IMR-90 (cell line): ENCODE measurements at regions not wholly inside any gene's neighbourhood (a gene's known extent, or its start where the extent isn't known, plus 50 kb on each side); places are given as distances from the start of the nearest gene placed in this dataset.

ENCODE experiments used
- ATAC-seq: fragments of 200-7000 bp; cut with Tn5 transposase; 2 replicates; pipeline ENCODE4 v1.9.1; 2020; ENCODE audit warnings: low read depth, mild to moderate bottlenecking, moderate library complexity
- BruUV-seq: library from RNA; stranded (reverse); fragments of 400-500 nt; replicated peaks from 2 replicates; lab custom pipeline; 2021; lab: Mats Ljungman, UMichigan
- CTCF ChIA-PET: fragments of 300-600 bp; formaldehyde crosslinking; extraction: SDS; loops from one replicate; lab custom pipeline; 2021; ENCODE audit warnings: antibody characterized with exemption; lab: Yijun Ruan, JAX
- POLR2A ChIA-PET: fragments of 300-600 bp; sonication (Branson Sonifier 250); formaldehyde crosslinking; loops from one replicate; lab custom pipeline; 2022; ENCODE audit warnings: antibody characterized with exemption; ENCODE audit not compliant: unreplicated experiment; lab: Charles Lee
- DNase-seq: peaks from one replicate; pipeline ENCODE4 v3.0.0; 2013
- H2AFZ ChIP-seq: replicated peaks from 2 replicates; pipeline ENCODE3; 2013; ENCODE audit warnings: low read length, mild to moderate bottlenecking; ENCODE audit not compliant: poor library complexity
- H2AK5ac ChIP-seq: 2 replicates; pipeline ENCODE4 v1.6.1; 2013; ENCODE audit warnings: low read depth, low read length, inconsistent platforms
- H2AK9ac ChIP-seq: replicated peaks from 2 replicates; pipeline ENCODE3; 2013; ENCODE audit warnings: mild to moderate bottlenecking, low read depth, low read length, moderate library complexity; ENCODE audit not compliant: poor library complexity
- H2BK120ac ChIP-seq: 2 replicates; pipeline ENCODE4 v1.6.1; 2013; ENCODE audit warnings: low read depth, low read length, inconsistent platforms
- H2BK15ac ChIP-seq: 3 replicates; pipeline ENCODE4 v1.6.1; 2013; ENCODE audit warnings: low read depth, low read length, inconsistent platforms
- H2BK20ac ChIP-seq: 2 replicates; pipeline ENCODE4 v1.6.1; 2013; ENCODE audit warnings: low read depth, mild to moderate bottlenecking, inconsistent platforms, low read length, moderate library complexity
- H2BK5ac ChIP-seq: 2 replicates; pipeline ENCODE4 v1.6.1; 2013; ENCODE audit warnings: mild to moderate bottlenecking, low read depth, low read length, inconsistent platforms; ENCODE audit not compliant: poor library complexity, severe bottlenecking
- H3K14ac ChIP-seq: replicated peaks from 2 replicates; pipeline ENCODE4 v1.6.1; 2013; ENCODE audit warnings: low read depth, low read length, inconsistent platforms
- H3K18ac ChIP-seq: 2 replicates; pipeline ENCODE4 v1.6.1; 2013; ENCODE audit warnings: low read depth, low read length, control low read depth
- H3K23ac ChIP-seq: 2 replicates; pipeline ENCODE4 v1.6.1; 2013; ENCODE audit warnings: low read depth, low read length, inconsistent platforms
- H3K27ac ChIP-seq: 2 replicates; pipeline ENCODE4 v1.5.1; 2013; ENCODE audit warnings: mild to moderate bottlenecking, control low read depth, low read length; ENCODE audit not compliant: insufficient read depth
- H3K27me3 ChIP-seq: 2 replicates; pipeline ENCODE4 v1.6.1; 2013; ENCODE audit warnings: low read length; ENCODE audit not compliant: control insufficient read depth, insufficient read depth
- H3K36me3 ChIP-seq: 2 replicates; pipeline ENCODE4 v1.6.1; 2013; ENCODE audit warnings: low read length, mixed read lengths; ENCODE audit not compliant: control insufficient read depth, insufficient read depth
- H3K4ac ChIP-seq: 2 replicates; pipeline ENCODE4 v1.6.1; 2013; ENCODE audit warnings: low read depth, low read length, inconsistent platforms
- H3K4me1 ChIP-seq: 2 replicates; pipeline ENCODE4 v1.6.1; 2013; ENCODE audit warnings: low read length, mixed read lengths; ENCODE audit not compliant: control insufficient read depth, insufficient read depth
- H3K4me2 ChIP-seq: 2 replicates; pipeline ENCODE4 v1.6.1; 2013; ENCODE audit warnings: low read depth, mild to moderate bottlenecking, control low read depth, low read length, moderate library complexity
- H3K4me3 ChIP-seq: 2 replicates; pipeline ENCODE4 v1.5.1; 2013; ENCODE audit warnings: low read depth, mild to moderate bottlenecking, control low read depth, low read length, moderate library complexity; ENCODE audit not compliant: insufficient read depth
- H3K56ac ChIP-seq: 2 replicates; pipeline ENCODE4 v1.6.1; 2013; ENCODE audit warnings: low read length, inconsistent platforms; ENCODE audit not compliant: insufficient read depth; ENCODE audit errors: extremely low read depth
- H3K79me1 ChIP-seq, 2 experiments: 2 replicates each; pipeline ENCODE4 v1.6.1; 2013; ENCODE audit warnings: low read length in 2 of 2, inconsistent platforms in 1 of 2, low read depth in 1 of 2
- H3K9ac ChIP-seq: 2 replicates; pipeline ENCODE4 v1.6.1; 2013; ENCODE audit warnings: low read depth, low read length, control low read depth
- H3K9me1 ChIP-seq: 2 replicates; pipeline ENCODE4 v1.6.1; 2013; ENCODE audit warnings: low read length, inconsistent platforms; ENCODE audit not compliant: insufficient read depth
- H3K9me3 ChIP-seq: 2 replicates; pipeline ENCODE4 v1.6.1; 2013; ENCODE audit warnings: low read length; ENCODE audit not compliant: control insufficient read depth, insufficient read depth
- H4K20me1 ChIP-seq: 2 replicates; pipeline ENCODE4 v1.6.1; 2013; ENCODE audit warnings: low read length, inconsistent platforms; ENCODE audit not compliant: insufficient read depth
- H4K5ac ChIP-seq: 2 replicates; pipeline ENCODE4 v1.6.1; 2013; ENCODE audit warnings: mild to moderate bottlenecking, low read depth, low read length, control low read depth
- H4K8ac ChIP-seq, 2 experiments: 2 replicates each; pipeline ENCODE4 v1.6.1; 2013; ENCODE audit warnings: low read depth in 2 of 2, low read length in 2 of 2, control low read depth in 1 of 2, inconsistent platforms in 1 of 2
- H4K91ac ChIP-seq: 2 replicates; pipeline ENCODE4 v1.6.1; 2013; ENCODE audit warnings: low read depth, low read length, inconsistent platforms; ENCODE audit not compliant: insufficient read depth
- BHLHE40 ChIP-seq: fragments of 150-350 bp; IDR thresholded peaks from 2 replicates; pipeline ENCODE4 v1.6.1; 2016; ENCODE audit warnings: mild to moderate bottlenecking, low read depth, low read length
- CEBPB ChIP-seq: IDR thresholded peaks from 2 replicates; pipeline ENCODE4 v1.6.1; 2012; ENCODE audit warnings: low read depth, low read length, improper control_type of control experiment
- CHD1 ChIP-seq: IDR thresholded peaks from 2 replicates; pipeline ENCODE4 v1.6.1; 2012; ENCODE audit warnings: low read depth, low read length, improper control_type of control experiment
- FOS ChIP-seq: fragments of 150-350 bp; IDR thresholded peaks from 2 replicates; pipeline ENCODE4 v1.6.1; 2016; ENCODE audit warnings: low read depth, low read length
- MAZ ChIP-seq: IDR thresholded peaks from 2 replicates; pipeline ENCODE4 v1.6.1; 2012; ENCODE audit warnings: low read depth, mild to moderate bottlenecking, low read length, improper control_type of control experiment, moderate library complexity, borderline replicate concordance
- MXI1 ChIP-seq: IDR thresholded peaks from 2 replicates; pipeline ENCODE4 v1.6.1; 2012; ENCODE audit warnings: low read depth, mild to moderate bottlenecking, low read length, moderate library complexity, borderline replicate concordance
- NFE2L2 ChIP-seq: fragments of 150-350 bp; IDR thresholded peaks from 2 replicates; pipeline ENCODE4 v1.6.1; 2016; ENCODE audit warnings: low read depth, mild to moderate bottlenecking, low read length
- POLR2A ChIP-seq: IDR thresholded peaks from 2 replicates; pipeline ENCODE4 v1.6.1; 2012; ENCODE audit warnings: mild to moderate bottlenecking, low read depth, low read length
- RAD21 ChIP-seq: IDR thresholded peaks from 2 replicates; pipeline ENCODE4 v1.6.1; 2012; ENCODE audit warnings: low read length, improper control_type of control experiment
- RCOR1 ChIP-seq: IDR thresholded peaks from 2 replicates; pipeline ENCODE4 v1.6.1; 2012; ENCODE audit warnings: mild to moderate bottlenecking, low read length, improper control_type of control experiment; ENCODE audit not compliant: insufficient replicate concordance
- RFX5 ChIP-seq: IDR thresholded peaks from 2 replicates; pipeline ENCODE4 v1.8.0; 2012; ENCODE audit warnings: low read depth, mild to moderate bottlenecking, low read length, moderate library complexity
- SMC3 ChIP-seq: fragments of 150-350 bp; IDR thresholded peaks from 2 replicates; pipeline ENCODE4 v1.6.1; 2016; ENCODE audit warnings: low read depth, mild to moderate bottlenecking, antibody characterized with exemption, low read length, moderate library complexity
- WGBS, 2 experiments: methylation state at CpG; one replicate each; pipeline versions ENCODE4 v1.1.5 to v1.1.7; 2013; ENCODE audit warnings: missing lambda C conversion rate in 2 of 2; ENCODE audit not compliant: insufficient read length in 1 of 2; ENCODE audit errors: extremely low coverage in 2 of 2; 5-methylcytosine and 5-hydroxymethylcytosine counted together
- dilution Hi-C: fragments of 300-500 bp; cut with HindIII; formaldehyde crosslinking; loops from one replicate; pipeline ENCODE4 v1.14.3; 2018; ENCODE audit warnings: low sequenced_read_pairs; ENCODE audit not compliant: unreplicated experiment
- in situ Hi-C: fragments of 300-500 bp; cut with MboI; formaldehyde crosslinking; loops from 3 replicates; pipeline ENCODE4 v1.14.3; 2019; ENCODE audit warnings: low sequenced_read_pairs, inconsistent platforms, mixed read lengths
- intact Hi-C: fragments of 100-400 bp; cut with micrococcal nuclease; formaldehyde crosslinking; loops from 2 replicates; pipeline ENCODE4 v1.10.0; 2022
- TF ChIP-seq, protein P1 (sequence below): fragments of 150-350 bp; IDR thresholded peaks from 2 replicates; pipeline ENCODE4 v1.6.1; 2017; ENCODE audit warnings: mild to moderate bottlenecking, antibody characterized with exemption, low read length, low read depth

DNA sequence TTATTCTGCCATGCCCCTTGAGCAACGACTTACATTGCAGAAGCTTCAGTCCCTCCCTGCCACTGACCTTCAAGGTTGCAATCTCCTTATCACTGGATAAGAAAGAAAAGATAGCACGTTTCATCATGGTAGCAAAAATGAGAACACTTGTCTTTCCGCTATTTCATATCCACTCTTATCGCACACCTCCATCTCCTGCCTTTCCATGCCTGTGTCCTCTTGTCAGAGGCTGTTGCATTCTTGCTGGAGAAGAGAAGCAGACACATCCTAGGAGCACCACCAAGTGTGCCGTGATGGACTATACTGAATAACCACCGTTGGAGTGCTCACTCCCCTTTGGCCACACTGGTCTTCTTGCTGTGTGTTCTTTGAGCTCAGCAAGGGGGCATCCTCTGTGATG lies 230.6 kb upstream of the IRX3 start:
- Histone ChIP-seq H3K56ac (no peak overlapping the region), H2BK20ac (no peak overlapping the region), H2BK5ac (no peak overlapping the region), H3K4me3 (no peak overlapping the region), H4K8ac (no peak overlapping the region), H4K20me1 (no peaks in the 10 kb centered on the region), H3K4ac (no peak overlapping the region), H4K91ac (no peak overlapping the region), H3K9me3 (no peaks in the 10 kb centered on the region), H3K27ac (no peak overlapping the region), H3K18ac (no peak overlapping the region), H3K79me1 (no peaks in the 10 kb centered on the region), H3K9ac (no peak overlapping the region), H2BK15ac (no peak overlapping the region), H3K27me3 (no peaks in the 10 kb centered on the region), H2AK9ac (no peak overlapping the region), H2AK5ac (no peak overlapping the region), H2BK120ac (no peak overlapping the region), H3K4me2 (no peak overlapping the region), H3K36me3 (no peaks in the 10 kb centered on the region), H3K14ac (no peak overlapping the region), H3K9me1 (no peaks in the 10 kb centered on the region), H4K5ac (no peak overlapping the region), H2AFZ (no peak overlapping the region), H3K4me1 (no peaks in the 10 kb centered on the region), H3K23ac (no peak overlapping the region)
- TF ChIP-seq FOS: no peak
- no peak for TF ChIP-seq RAD21
- TF ChIP-seq RFX5: no peak
- no peak for TF ChIP-seq BHLHE40
- TF ChIP-seq CEBPB: no peak
- TF ChIP-seq, protein P1, sequence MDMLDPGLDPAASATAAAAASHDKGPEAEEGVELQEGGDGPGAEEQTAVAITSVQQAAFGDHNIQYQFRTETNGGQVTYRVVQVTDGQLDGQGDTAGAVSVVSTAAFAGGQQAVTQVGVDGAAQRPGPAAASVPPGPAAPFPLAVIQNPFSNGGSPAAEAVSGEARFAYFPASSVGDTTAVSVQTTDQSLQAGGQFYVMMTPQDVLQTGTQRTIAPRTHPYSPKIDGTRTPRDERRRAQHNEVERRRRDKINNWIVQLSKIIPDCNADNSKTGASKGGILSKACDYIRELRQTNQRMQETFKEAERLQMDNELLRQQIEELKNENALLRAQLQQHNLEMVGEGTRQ: no peak
- no peak for TF ChIP-seq NFE2L2
- TF ChIP-seq SMC3: no peak
- TF ChIP-seq MAZ: no peak
- no peak for TF ChIP-seq CHD1
- TF ChIP-seq MXI1: no peak
- TF ChIP-seq RCOR1: no peak
- no peak for TF ChIP-seq POLR2A
- intact Hi-C loops (no loop called here), in situ Hi-C loops (no loop called here), dilution Hi-C loops (no loop called here)
- DNase-seq: no peak
- CTCF ChIA-PET: no interaction called here
- no CpG with 5 or more reads among the region's 6 CpGs for WGBS, 2 experiments
- POLR2A ChIA-PET: no interaction called here
- no TSS peak for BruUV-seq
- no peak for ATAC-seq
